ENCODE measurements at regions not wholly inside any gene's neighbourhood (a gene's known extent, or its start where the extent isn't known, plus 50 kb on each side); places are given as distances from the start of the nearest gene placed in this dataset.
A peak's percentile ranks its signal among the peaks of the same experiment; 100 is the strongest.
"Not testable (repeated sequence)": the region's sequence is repeated elsewhere in the genome, so short reads cannot be mapped to it uniquely, and the experiment has no call there.

DNA sequence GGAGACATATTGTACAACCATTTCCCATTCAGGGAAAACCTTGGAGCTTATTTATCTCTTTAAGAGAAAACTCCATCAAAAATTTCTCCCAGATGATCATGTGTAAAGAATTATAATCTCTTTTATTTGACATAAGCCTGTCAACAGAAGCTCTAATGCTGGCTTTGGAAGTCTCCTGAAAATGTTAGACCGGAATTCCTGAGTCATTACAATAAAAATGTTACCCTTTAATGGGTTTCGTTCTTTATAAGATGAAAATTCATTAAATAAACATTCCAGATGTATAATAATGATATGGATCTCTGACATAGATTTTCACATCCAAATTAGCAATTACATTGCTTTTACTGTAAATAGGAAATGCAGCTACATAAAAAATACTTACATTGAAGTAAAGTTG, 1036.4 kb downstream of the EFNA5 start:
- no peaks in the 10 kb centered on the region for H3K27me3 ChIP-seq (ENCODE audit: control insufficient read depth, insufficient read depth, low read length)
- no peaks in the 10 kb centered on the region for H3K36me3 ChIP-seq (ENCODE audit: control insufficient read depth, insufficient read depth, low read length)
- FAIRE-seq: no peak
- DNase-seq (ENCODE audit: low read depth): no peak
- TF ChIP-seq, protein P1, sequence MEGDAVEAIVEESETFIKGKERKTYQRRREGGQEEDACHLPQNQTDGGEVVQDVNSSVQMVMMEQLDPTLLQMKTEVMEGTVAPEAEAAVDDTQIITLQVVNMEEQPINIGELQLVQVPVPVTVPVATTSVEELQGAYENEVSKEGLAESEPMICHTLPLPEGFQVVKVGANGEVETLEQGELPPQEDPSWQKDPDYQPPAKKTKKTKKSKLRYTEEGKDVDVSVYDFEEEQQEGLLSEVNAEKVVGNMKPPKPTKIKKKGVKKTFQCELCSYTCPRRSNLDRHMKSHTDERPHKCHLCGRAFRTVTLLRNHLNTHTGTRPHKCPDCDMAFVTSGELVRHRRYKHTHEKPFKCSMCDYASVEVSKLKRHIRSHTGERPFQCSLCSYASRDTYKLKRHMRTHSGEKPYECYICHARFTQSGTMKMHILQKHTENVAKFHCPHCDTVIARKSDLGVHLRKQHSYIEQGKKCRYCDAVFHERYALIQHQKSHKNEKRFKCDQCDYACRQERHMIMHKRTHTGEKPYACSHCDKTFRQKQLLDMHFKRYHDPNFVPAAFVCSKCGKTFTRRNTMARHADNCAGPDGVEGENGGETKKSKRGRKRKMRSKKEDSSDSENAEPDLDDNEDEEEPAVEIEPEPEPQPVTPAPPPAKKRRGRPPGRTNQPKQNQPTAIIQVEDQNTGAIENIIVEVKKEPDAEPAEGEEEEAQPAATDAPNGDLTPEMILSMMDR (IDR thresholded peaks at IDR 0.05; ENCODE audit: insufficient read depth, low read length, severe bottlenecking): no peak
- no peak overlapping the region for H3K4me3 ChIP-seq (ENCODE audit: low read depth, low read length)

DNA sequence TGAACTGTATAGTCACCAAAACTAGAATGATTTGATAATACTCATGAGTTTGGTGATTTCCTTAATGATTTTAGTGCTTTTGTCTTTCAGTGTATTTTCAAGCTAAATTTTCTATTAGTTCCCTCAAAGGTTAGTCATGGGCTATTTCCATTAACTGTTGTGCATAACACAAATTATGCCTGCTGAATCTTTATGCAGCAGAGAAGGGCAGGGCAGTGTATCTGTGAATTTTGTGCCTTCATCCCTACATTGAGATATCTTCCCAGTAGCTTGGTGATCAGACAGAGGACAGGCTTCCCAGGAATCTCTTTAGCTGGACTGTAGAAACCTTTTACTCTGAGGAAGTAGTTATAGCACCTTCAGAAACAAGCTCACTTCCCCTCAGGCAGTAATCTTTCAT, 1036.9 kb downstream of the EFNA5 start:
- Histone ChIP-seq H3K4me3 (ENCODE audit: low read depth, low read length) (no peak overlapping the region), H3K27me3 (ENCODE audit: control insufficient read depth, insufficient read depth, low read length) (no peaks in the 10 kb centered on the region), H3K36me3 (ENCODE audit: control insufficient read depth, insufficient read depth, low read length) (no peaks in the 10 kb centered on the region)
- FAIRE-seq (no peak), DNase-seq (ENCODE audit: low read depth) (no peak)
- TF ChIP-seq, protein P1 (IDR thresholded peaks at IDR 0.05; ENCODE audit: insufficient read depth, low read length, severe bottlenecking): no peak

GRCh38 chr5:106628456-106628855, 1042.3 kb downstream of the EFNA5 start:
- not testable (repeated sequence) for H3K4me3 ChIP-seq (ENCODE audit: low read depth, low read length); H3K27me3 ChIP-seq (ENCODE audit: control insufficient read depth, insufficient read depth, low read length); FAIRE-seq; DNase-seq (ENCODE audit: low read depth); H3K36me3 ChIP-seq (ENCODE audit: control insufficient read depth, insufficient read depth, low read length)

GRCh38 chr5:106610041-106610440, 1060.7 kb downstream of the EFNA5 start:
- Histone ChIP-seq H3K4me3 (ENCODE audit: low read depth, low read length) (no peak overlapping the region), H3K27me3 (ENCODE audit: control insufficient read depth, insufficient read depth, low read length) (no peaks in the 10 kb centered on the region), H3K36me3 (ENCODE audit: control insufficient read depth, insufficient read depth, low read length) (no peaks in the 10 kb centered on the region)
- TF ChIP-seq, protein P1 (IDR thresholded peaks at IDR 0.05; ENCODE audit: insufficient read depth, low read length, severe bottlenecking): no peak
- no peak for FAIRE-seq
- no peak for DNase-seq (ENCODE audit: low read depth)

DNA sequence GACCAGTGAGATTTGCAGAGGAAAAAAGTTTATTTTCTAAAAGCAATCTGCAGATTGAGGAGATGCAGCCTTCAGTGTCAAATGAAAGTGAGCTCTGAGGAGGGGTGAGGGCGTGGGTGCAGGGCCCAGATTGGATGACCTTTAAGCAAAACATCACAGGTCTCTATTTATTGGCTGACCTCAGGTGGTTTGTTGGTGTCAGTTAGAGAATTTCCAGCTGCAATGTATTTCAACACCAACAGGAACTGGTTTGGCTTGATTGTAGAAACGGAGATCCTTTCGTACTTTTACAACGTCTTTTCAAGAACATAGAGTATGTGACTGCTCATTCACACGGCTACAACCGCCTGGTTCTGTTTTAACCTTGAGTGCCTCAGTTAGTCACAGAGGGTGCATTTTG, 1069.1 kb downstream of the EFNA5 start:
- FAIRE-seq (no peak), DNase-seq (ENCODE audit: low read depth) (peak; percentile 56)
- TF ChIP-seq, protein P1 (IDR thresholded peaks at IDR 0.05; ENCODE audit: insufficient read depth, low read length, severe bottlenecking): no peak
- Histone ChIP-seq H3K36me3 (ENCODE audit: control insufficient read depth, insufficient read depth, low read length) (no peaks in the 10 kb centered on the region), H3K4me3 (ENCODE audit: low read depth, low read length) (no peak overlapping the region), H3K27me3 (ENCODE audit: control insufficient read depth, insufficient read depth, low read length) (no peaks in the 10 kb centered on the region)

GRCh38 chr5:106600803-106601202, 1069.9 kb downstream of the EFNA5 start:
- Histone ChIP-seq H3K27me3 (ENCODE audit: control insufficient read depth, insufficient read depth, low read length) (no peaks in the 10 kb centered on the region), H3K36me3 (ENCODE audit: control insufficient read depth, insufficient read depth, low read length) (no peaks in the 10 kb centered on the region), H3K4me3 (ENCODE audit: low read depth, low read length) (no peak overlapping the region)
- DNase-seq (ENCODE audit: low read depth) (no peak), FAIRE-seq (no peak)
- TF ChIP-seq, protein P1 (IDR thresholded peaks at IDR 0.05; ENCODE audit: insufficient read depth, low read length, severe bottlenecking): no peak
